ENCODE measurements at regions not wholly inside any gene's neighbourhood (a gene's known extent, or its start where the extent isn't known, plus 50 kb on each side); places are given as distances from the start of the nearest gene placed in this dataset.

GRCh38 chr14:23722675-23723074 lies 86.5 kb downstream of the DHRS2 start:
- no peaks in the 10 kb centered on the region for H3K27me3 ChIP-seq
- H3K9me3 ChIP-seq: no peaks in the 10 kb centered on the region
- no peak for DNase-seq (ENCODE audit: low spot score)
- H3K4me3 ChIP-seq: no peak overlapping the region
- no peaks in the 10 kb centered on the region for H3K4me1 ChIP-seq
- H3K27ac ChIP-seq: no peak overlapping the region
- H3K36me3 ChIP-seq: no peaks in the 10 kb centered on the region
- no peak for TF ChIP-seq CTCF (IDR thresholded peaks at IDR 0.05)

GRCh38 chr14:23723911-23724310 lies 87.7 kb downstream of the DHRS2 start:
- Histone ChIP-seq H3K36me3 (no peaks in the 10 kb centered on the region), H3K27me3 (no peaks in the 10 kb centered on the region), H3K4me1 (no peaks in the 10 kb centered on the region), H3K9me3 (no peaks in the 10 kb centered on the region), H3K27ac (no peak overlapping the region), H3K4me3 (no peak overlapping the region)
- no peak for TF ChIP-seq CTCF (IDR thresholded peaks at IDR 0.05)
- DNase-seq (ENCODE audit: low spot score): no peak

- no peaks in the 10 kb centered on the region for H3K4me1 ChIP-seq
- no peaks in the 10 kb centered on the region for H3K9me3 ChIP-seq
- H3K4me3 ChIP-seq: no peak overlapping the region
- DNase-seq (ENCODE audit: low spot score): no peak
- H3K27ac ChIP-seq: no peak overlapping the region
- no peaks in the 10 kb centered on the region for H3K27me3 ChIP-seq
- no peak for TF ChIP-seq CTCF (IDR thresholded peaks at IDR 0.05)
- no peaks in the 10 kb centered on the region for H3K36me3 ChIP-seq
Measured at GRCh38 chr14:23725528-23725927, 89.4 kb downstream of the DHRS2 start.

DNA sequence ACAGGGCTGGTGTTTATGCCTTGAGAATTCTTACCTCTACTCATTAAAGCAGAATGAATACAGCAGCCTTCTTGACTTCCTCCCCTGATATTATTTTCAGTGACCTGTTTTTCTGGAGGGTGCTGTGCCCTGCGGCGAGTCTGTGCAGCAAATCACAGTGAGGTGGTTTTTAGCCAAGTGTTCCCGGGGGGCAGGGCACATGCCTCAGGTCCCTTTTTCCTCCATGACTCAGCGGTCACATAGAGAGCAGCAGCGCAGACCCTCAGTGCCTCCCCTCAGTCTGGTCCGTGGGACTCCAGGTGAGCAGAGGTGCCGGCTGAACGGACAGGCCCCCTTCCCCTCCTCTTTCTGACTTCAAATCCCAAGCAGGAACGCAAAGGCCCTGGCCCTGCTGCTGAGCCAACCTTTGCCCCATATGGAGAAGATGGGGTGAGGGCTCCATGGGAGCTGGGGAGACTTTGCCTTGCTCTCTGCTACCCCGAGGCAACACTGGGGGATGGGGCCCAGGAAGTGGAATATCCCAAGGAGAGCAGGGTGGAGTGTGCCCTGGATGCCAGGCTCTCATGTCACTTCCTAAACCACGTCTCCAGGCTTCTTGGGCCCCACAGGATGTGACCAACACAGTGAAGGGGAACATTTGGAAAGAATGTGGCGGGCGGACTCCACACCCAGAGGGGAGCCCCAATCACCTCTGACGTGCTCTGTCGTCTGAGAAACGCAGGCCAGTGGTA lies 90.0 kb downstream of the DHRS2 start:
- Histone ChIP-seq H3K4me1 (no peaks in the 10 kb centered on the region), H3K4me3 (no peak overlapping the region), H3K27ac (no peak overlapping the region), H3K36me3 (no peaks in the 10 kb centered on the region), H3K9me3 (no peaks in the 10 kb centered on the region), H3K27me3 (no peaks in the 10 kb centered on the region)
- DNase-seq (ENCODE audit: low spot score): no peak
- no peak for TF ChIP-seq CTCF (IDR thresholded peaks at IDR 0.05)

GRCh38 chr14:23727566-23728335 lies 91.6 kb downstream of the DHRS2 start:
- Histone ChIP-seq H3K27me3 (no peaks in the 10 kb centered on the region), H3K36me3 (no peaks in the 10 kb centered on the region), H3K27ac (no peak overlapping the region), H3K9me3 (no peaks in the 10 kb centered on the region), H3K4me3 (no peak overlapping the region), H3K4me1 (no peaks in the 10 kb centered on the region)
- peak in 1 of 2 donors; percentile 40 for TF ChIP-seq CTCF (IDR thresholded peaks at IDR 0.05)
- DNase-seq (ENCODE audit: low spot score): no peak
